GM12875 (cell line): ENCODE measurements at regions not wholly inside any gene's neighbourhood (a gene's known extent, or its start where the extent isn't known, plus 50 kb on each side); places are given as distances from the start of the nearest gene placed in this dataset.

Experiments used
- H3K4me3 ChIP-seq: one replicate; pipeline ENCODE4 v1.5.1; 2011; ENCODE audit warnings: low read depth, low read length, control low read depth
- TF ChIP-seq, protein P1 (sequence below): IDR thresholded peaks from 2 replicates; pipeline ENCODE4 v1.5.1; 2011; ENCODE audit warnings: low read depth, mild to moderate bottlenecking, control low read depth, inconsistent platforms, low read length, moderate library complexity, borderline replicate concordance; ENCODE audit not compliant: insufficient read depth

DNA sequence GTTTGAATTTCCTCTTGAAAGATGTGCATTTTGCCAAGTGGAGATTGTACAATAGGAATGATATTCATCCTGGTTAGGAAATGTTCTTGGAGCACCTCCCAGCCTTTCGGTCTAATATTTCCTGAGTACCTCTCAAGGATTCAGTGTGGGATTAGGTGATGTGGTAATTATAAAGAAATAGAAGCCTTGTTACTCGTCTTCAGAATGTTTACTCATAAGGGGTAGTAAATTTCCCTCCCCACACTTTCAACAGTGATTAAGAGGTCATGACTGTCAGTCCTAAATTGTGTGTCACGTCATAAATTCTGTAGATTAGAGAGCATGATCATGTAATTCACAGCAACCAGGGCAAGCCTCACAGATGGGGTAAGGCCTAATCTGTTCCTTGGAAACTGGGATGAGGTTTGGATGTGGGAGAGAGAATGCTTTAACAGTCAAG is 633.1 kb upstream of the TBL1XR1 start:
- TF ChIP-seq, protein P1, sequence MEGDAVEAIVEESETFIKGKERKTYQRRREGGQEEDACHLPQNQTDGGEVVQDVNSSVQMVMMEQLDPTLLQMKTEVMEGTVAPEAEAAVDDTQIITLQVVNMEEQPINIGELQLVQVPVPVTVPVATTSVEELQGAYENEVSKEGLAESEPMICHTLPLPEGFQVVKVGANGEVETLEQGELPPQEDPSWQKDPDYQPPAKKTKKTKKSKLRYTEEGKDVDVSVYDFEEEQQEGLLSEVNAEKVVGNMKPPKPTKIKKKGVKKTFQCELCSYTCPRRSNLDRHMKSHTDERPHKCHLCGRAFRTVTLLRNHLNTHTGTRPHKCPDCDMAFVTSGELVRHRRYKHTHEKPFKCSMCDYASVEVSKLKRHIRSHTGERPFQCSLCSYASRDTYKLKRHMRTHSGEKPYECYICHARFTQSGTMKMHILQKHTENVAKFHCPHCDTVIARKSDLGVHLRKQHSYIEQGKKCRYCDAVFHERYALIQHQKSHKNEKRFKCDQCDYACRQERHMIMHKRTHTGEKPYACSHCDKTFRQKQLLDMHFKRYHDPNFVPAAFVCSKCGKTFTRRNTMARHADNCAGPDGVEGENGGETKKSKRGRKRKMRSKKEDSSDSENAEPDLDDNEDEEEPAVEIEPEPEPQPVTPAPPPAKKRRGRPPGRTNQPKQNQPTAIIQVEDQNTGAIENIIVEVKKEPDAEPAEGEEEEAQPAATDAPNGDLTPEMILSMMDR: no peak
- H3K4me3 ChIP-seq: no peak overlapping the region

- no peak overlapping the region for H3K4me3 ChIP-seq
- TF ChIP-seq, protein P1: no peak
These were observed 634.1 kb upstream of the TBL1XR1 start for GRCh38 chr3:177831361-177831760.

GRCh38 chr3:177832880-177833279 is 635.6 kb upstream of the TBL1XR1 start:
- H3K4me3 ChIP-seq: no peak overlapping the region
- TF ChIP-seq, protein P1: no peak

GRCh38 chr3:177833332-177833731 is 636.0 kb upstream of the TBL1XR1 start:
- TF ChIP-seq, protein P1: no peak

DNA sequence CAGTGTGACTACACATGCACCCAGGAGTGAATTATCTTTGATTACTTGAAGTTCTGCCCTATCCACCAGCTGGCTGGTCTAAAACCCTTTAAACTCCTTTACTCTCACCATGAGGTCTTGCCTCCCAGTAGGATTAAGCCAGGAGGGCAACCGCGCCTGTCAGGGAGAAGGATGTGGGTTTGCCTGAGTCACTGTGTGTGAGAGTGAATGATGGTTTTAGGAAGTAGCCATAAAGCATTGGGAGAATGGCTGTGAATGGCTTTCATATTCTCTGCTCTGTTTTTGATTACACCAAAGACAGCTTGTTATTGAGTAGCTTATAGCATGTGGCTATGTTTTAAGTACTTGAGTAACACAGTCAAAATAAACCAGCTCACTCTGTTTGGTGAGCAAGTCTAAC is 637.7 kb upstream of the TBL1XR1 start:
- TF ChIP-seq, protein P1: no peak
- H3K4me3 ChIP-seq: no peak overlapping the region

More at GRCh38 chr3:177833332-177833731, 636.0 kb upstream of the TBL1XR1 start:
- H3K4me3 ChIP-seq: no peak overlapping the region

GRCh38 chr3:177835917-177836316 is 638.6 kb upstream of the TBL1XR1 start:
- H3K4me3 ChIP-seq: no peak overlapping the region
- TF ChIP-seq, protein P1: no peak

DNA sequence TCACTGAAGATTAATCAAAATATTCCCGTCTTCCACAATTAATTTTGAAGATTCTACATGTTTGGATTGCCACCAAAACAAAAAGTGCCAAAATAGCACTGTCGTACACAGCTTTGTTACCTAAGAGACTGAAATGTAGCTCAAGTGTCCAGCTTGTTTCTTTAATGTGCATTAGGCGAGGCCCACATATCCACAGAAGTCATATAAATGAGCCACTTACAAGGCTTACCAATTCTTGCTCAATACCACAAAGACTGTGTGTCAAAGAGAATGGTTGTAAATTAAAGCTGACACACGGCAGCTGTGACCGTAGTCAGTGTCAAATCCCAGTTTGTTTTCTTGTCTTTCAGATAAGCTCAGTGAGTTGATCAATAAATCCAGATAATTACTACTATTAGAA is 639.4 kb upstream of the TBL1XR1 start:
- TF ChIP-seq, protein P1: no peak
- H3K4me3 ChIP-seq: no peak overlapping the region
